HFF-Myc (cell line): ENCODE measurements at regions not wholly inside any gene's neighbourhood (a gene's known extent, or its start where the extent isn't known, plus 50 kb on each side); places are given as distances from the start of the nearest gene placed in this dataset.
"Not testable (repeated sequence)": the region's sequence is repeated elsewhere in the genome, so short reads cannot be mapped to it uniquely, and the experiment has no call there.

Source experiments
- DNase-seq: peaks from one replicate; pipeline ENCODE4 v3.0.0-alpha.2; 2011; ENCODE audit warnings: low read depth; ENCODE audit errors: extremely low read depth
- H3K4me3 ChIP-seq: replicated peaks from 2 replicates; pipeline ENCODE4 v1.5.1; 2011; ENCODE audit warnings: low read depth, mild to moderate bottlenecking, control low read depth, low read length
- TF ChIP-seq, protein P1 (sequence below): IDR thresholded peaks from 2 replicates; pipeline ENCODE4 v1.5.1; 2012; ENCODE audit warnings: mild to moderate bottlenecking, low read depth, low read length, control low read depth; ENCODE audit errors: missing control alignments

DNA sequence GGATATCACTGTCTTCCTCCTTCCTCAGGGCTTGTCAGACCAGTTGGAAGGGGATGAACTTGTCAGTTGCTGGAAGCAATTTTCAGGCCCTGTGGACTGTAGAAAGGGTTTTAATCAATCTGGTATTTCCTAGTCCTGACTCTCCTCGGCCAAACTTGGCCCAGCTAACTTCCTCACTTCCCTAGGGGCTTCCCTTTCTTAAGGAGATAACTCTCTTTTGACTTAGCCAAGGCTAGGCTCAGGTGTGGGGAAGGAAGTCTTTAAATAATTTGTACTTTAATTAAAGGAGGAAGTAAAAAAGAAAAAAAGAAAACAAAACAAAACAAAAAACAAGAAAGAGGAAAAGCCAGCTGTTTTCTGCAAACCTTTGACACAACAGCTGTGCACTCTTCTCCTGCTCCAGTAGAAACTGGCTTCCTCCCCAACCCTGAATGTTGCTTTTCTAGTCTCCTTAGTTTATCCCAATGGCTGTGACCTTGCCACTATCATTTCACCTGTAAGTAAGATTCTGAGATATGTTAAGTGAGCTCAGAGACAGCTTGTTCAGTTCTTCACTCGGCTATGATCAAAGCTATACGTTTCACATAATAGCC lies 53.0 kb upstream of the ST3GAL6 start:
- H3K4me3 ChIP-seq, result no peak overlapping the region
- TF ChIP-seq, protein P1, sequence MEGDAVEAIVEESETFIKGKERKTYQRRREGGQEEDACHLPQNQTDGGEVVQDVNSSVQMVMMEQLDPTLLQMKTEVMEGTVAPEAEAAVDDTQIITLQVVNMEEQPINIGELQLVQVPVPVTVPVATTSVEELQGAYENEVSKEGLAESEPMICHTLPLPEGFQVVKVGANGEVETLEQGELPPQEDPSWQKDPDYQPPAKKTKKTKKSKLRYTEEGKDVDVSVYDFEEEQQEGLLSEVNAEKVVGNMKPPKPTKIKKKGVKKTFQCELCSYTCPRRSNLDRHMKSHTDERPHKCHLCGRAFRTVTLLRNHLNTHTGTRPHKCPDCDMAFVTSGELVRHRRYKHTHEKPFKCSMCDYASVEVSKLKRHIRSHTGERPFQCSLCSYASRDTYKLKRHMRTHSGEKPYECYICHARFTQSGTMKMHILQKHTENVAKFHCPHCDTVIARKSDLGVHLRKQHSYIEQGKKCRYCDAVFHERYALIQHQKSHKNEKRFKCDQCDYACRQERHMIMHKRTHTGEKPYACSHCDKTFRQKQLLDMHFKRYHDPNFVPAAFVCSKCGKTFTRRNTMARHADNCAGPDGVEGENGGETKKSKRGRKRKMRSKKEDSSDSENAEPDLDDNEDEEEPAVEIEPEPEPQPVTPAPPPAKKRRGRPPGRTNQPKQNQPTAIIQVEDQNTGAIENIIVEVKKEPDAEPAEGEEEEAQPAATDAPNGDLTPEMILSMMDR, result no peak
- DNase-seq, result no peak

DNA sequence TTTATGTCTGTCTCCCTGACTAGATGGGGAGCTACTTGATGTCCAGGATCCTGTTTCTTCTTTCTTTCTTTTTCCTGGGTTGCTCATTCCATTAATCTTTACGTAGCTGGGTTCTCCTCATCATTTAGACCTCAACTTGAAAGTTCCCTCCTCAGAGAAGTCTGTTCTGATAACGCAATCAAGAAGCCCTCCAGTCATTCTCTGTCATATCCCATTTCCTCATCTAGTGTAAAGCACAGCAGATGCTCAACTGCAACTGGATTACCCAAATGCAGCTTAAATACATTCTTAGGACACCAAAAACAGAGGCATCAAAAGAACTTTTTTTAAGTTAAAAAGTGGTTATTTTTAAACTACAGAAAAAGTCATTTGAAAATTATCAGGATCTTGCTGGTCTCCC lies 51.7 kb upstream of the ST3GAL6 start:
- DNase-seq, result no peak
- H3K4me3 ChIP-seq, result no peak overlapping the region
- TF ChIP-seq, protein P1, result no peak

DNA sequence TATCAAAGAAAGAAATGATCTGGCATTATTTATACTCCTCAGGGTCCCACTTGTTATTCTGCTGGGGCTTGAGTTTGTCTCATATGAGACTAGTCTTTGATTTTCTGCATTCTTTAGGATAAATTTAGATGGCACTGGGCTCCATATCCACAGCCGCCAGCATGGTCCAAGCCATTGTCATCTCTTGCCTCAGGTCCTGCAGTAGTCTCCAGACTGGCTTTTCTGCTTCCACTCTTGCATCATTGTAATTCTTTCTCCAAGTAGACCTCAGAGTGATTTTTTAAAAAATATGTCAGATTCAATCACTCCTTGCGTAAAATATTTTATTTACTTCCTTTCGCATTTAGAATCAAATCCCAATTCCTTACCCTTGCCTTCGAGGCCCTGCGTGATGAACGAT lies 50.4 kb upstream of the ST3GAL6 start:
- no peak for DNase-seq
- TF ChIP-seq, protein P1, result no peak
- H3K4me3 ChIP-seq, result no peak overlapping the region

DNA sequence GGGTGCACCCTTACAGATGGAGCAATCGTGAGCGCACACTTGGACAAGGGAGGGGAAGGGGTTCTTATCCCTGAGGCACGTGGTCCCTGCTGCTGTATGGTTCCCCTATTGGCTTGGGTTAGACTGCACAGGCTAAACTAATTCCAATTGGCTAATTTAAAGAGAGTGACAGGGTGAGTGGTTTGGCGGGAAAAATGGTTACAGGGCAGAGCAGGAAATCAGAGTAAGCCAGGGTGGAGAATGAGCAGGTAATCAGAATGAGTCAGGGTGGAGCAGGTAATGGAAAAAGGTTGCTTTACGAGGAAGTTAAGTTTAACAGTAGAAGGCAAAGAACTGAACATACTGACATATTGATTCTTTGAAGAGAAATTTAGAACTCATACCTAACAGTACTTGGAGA lies 49.8 kb upstream of the ST3GAL6 start:
- not testable (repeated sequence) for H3K4me3 ChIP-seq, DNase-seq
